Immature natural killer cell (primary cell): ENCODE measurements at regions not wholly inside any gene's neighbourhood (a gene's known extent, or its start where the extent isn't known, plus 50 kb on each side); places are given as distances from the start of the nearest gene placed in this dataset.

ENCODE experiments used
- DNase-seq, 3 donors: peaks; one replicate each; pipeline ENCODE4 v3.0.0; 2022; ENCODE audit warnings: mixed read lengths in 1 of 3
- H3K27ac Mint-ChIP-seq, 6 donors: one replicate each; pipeline ENCODE4 v1.8.0; 2020; ENCODE audit warnings: mixed read lengths in 6 of 6, mild to moderate bottlenecking in 5 of 6, inconsistent platforms in 4 of 6, moderate library complexity in 3 of 6
- H3K27me3 Mint-ChIP-seq, 3 donors: one replicate each; pipeline ENCODE4 v1.8.0; 2020 to 2021; ENCODE audit warnings: low read depth in 3 of 3, mild to moderate bottlenecking in 3 of 3, mixed read lengths in 3 of 3, moderate library complexity in 3 of 3, inconsistent platforms in 1 of 3
- H3K36me3 Mint-ChIP-seq, 3 donors: one replicate each; pipeline ENCODE4 v1.8.0; 2020; ENCODE audit warnings: mixed read lengths in 3 of 3, inconsistent platforms in 2 of 3, mild to moderate bottlenecking in 2 of 3
- H3K4me1 Mint-ChIP-seq, 2 donors: one replicate each; pipeline ENCODE4 v1.8.0; 2020; ENCODE audit warnings: inconsistent platforms in 2 of 2, mild to moderate bottlenecking in 2 of 2, mixed read lengths in 2 of 2, moderate library complexity in 1 of 2
- H3K4me3 Mint-ChIP-seq, 5 donors: one replicate each; pipeline ENCODE4 v1.8.0; 2020; ENCODE audit warnings: mild to moderate bottlenecking in 5 of 5, mixed read lengths in 5 of 5, inconsistent platforms in 3 of 5, moderate library complexity in 3 of 5
- H3K9me3 Mint-ChIP-seq, 6 donors: one replicate each; pipeline ENCODE4 v1.8.0; 2020; ENCODE audit warnings: mild to moderate bottlenecking in 6 of 6, mixed read lengths in 6 of 6, inconsistent platforms in 4 of 6, moderate library complexity in 3 of 6

GRCh38 chr9:102106439-102106838 lies 368.0 kb upstream of the GRIN3A start:
- Mint-ChIP-seq H3K4me3 (no peak overlapping the region), H3K36me3 (peaks cover 0 to 4% (median 0%) of the 10 kb centered on the region in 3 donors), H3K9me3 (peaks cover 13 to 36% (median 21%) of the 10 kb centered on the region in 6 donors), H3K4me1 (no peaks in the 10 kb centered on the region), H3K27ac (no peak overlapping the region), H3K27me3 (peaks cover 0 to 2% (median 0%) of the 10 kb centered on the region in 3 donors)
- no peak for DNase-seq

GRCh38 chr9:102101723-102102122 lies 363.3 kb upstream of the GRIN3A start:
- Mint-ChIP-seq H3K27me3 (no peaks in the 10 kb centered on the region), H3K36me3 (peaks cover 0 to 4% (median 0%) of the 10 kb centered on the region in 3 donors), H3K9me3 (peaks cover 9 to 40% (median 16%) of the 10 kb centered on the region in 6 donors), H3K27ac (no peak overlapping the region), H3K4me3 (no peak overlapping the region), H3K4me1 (no peaks in the 10 kb centered on the region)
- DNase-seq, result no peak

- H3K36me3 Mint-ChIP-seq, result peaks cover 0 to 3% (median 0%) of the 10 kb centered on the region in 3 donors
- H3K27me3 Mint-ChIP-seq, result no peaks in the 10 kb centered on the region
- H3K4me1 Mint-ChIP-seq, result no peaks in the 10 kb centered on the region
- H3K9me3 Mint-ChIP-seq, result peaks cover 2 to 16% (median 9%) of the 10 kb centered on the region in 6 donors
- DNase-seq, result no peak
- H3K4me3 Mint-ChIP-seq, result no peak overlapping the region
- no peak overlapping the region for H3K27ac Mint-ChIP-seq
Observed at GRCh38 chr9:102087141-102087540, 348.7 kb upstream of the GRIN3A start.

- no peak overlapping the region for H3K27ac Mint-ChIP-seq
- DNase-seq, result no peak
- H3K4me1 Mint-ChIP-seq, result no peaks in the 10 kb centered on the region
- H3K27me3 Mint-ChIP-seq, result no peaks in the 10 kb centered on the region
- peaks cover 0 to 3% (median 0%) of the 10 kb centered on the region in 3 donors for H3K36me3 Mint-ChIP-seq
- peaks cover 7 to 25% (median 13%) of the 10 kb centered on the region in 6 donors for H3K9me3 Mint-ChIP-seq
- H3K4me3 Mint-ChIP-seq, result no peak overlapping the region
Observed at GRCh38 chr9:102085548-102085947, 347.1 kb upstream of the GRIN3A start.

- no peaks in the 10 kb centered on the region for H3K27me3 Mint-ChIP-seq
- no peak for DNase-seq
- H3K4me1 Mint-ChIP-seq, result no peaks in the 10 kb centered on the region
- H3K9me3 Mint-ChIP-seq, result peaks cover 13 to 46% (median 28%) of the 10 kb centered on the region in 6 donors
- no peak overlapping the region for H3K4me3 Mint-ChIP-seq
- H3K27ac Mint-ChIP-seq, result no peak overlapping the region
- peaks cover 0 to 3% (median 0%) of the 10 kb centered on the region in 3 donors for H3K36me3 Mint-ChIP-seq
Observed at GRCh38 chr9:102072059-102072764, 333.8 kb upstream of the GRIN3A start.

GRCh38 chr9:102069969-102070368 lies 331.5 kb upstream of the GRIN3A start:
- Mint-ChIP-seq H3K27ac (no peak overlapping the region), H3K4me3 (no peak overlapping the region), H3K4me1 (no peaks in the 10 kb centered on the region)

DNA sequence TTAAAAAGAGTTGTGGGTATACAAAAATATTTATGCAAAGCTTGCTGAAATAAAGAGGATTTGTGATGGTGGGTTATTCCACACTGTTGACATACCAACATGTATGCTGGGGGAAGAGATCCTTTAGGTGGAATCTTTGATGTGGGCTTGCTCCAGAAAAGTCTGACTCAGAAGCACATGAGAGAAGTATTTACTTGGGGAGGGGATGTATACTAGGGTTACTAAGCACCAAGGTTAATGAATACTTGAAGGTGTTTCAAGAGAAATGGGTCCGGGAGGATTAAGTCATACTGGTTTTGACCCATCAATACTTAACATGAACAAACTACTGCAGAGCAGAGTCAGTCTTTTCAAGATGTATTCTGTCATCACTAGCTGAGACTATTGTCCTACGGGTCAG lies 316.4 kb upstream of the GRIN3A start:
- peaks cover 3 to 38% (median 9%) of the 10 kb centered on the region in 6 donors for H3K9me3 Mint-ChIP-seq

More at GRCh38 chr9:102069969-102070368, 331.5 kb upstream of the GRIN3A start:
- no peaks in the 10 kb centered on the region for H3K27me3 Mint-ChIP-seq
- DNase-seq, result no peak
- H3K9me3 Mint-ChIP-seq, result peaks cover 10 to 46% (median 30%) of the 10 kb centered on the region in 6 donors
- peaks cover 0 to 3% (median 0%) of the 10 kb centered on the region in 3 donors for H3K36me3 Mint-ChIP-seq

DNA sequence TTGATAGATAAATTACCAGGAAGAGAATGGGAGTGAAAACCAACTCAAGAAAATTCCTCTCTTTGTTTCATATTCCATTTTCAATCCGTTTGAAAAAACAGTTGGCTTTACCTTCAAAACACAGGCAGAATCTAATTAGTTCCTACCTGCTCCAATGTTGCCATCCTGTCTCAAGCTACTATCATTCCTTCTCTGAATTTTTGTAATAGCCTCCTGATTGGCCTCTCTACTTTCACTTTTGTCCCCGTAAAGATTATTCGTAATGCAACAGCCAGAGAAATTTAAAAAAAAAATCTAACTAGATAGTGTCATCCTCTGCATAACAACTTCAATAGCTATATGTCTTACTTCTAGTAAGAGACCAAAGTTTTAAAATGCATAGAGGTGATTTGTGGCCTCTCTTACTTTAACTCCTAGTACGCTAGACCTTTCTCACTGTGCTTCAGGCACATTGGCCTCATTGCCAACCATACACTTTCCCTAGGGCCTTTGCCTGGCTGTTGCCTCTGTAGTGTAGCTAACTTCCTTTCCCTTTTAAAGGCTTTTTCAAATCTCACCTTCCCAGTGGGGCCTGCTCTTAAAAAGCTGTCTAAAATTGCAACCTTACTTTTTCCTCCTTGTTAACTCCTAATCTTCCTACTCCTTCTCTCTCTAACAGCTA lies 311.3 kb upstream of the GRIN3A start:
- peak overlapping the region in 3 of 6 donors; percentile 41 to 78 (median 53) for H3K27ac Mint-ChIP-seq
- no peak for DNase-seq
- H3K9me3 Mint-ChIP-seq, result peaks cover 16 to 48% (median 20%) of the 10 kb centered on the region in 6 donors
- peaks cover 0 to 14% of the 10 kb centered on the region in 2 donors for H3K4me1 Mint-ChIP-seq
- peaks cover 0 to 5% (median 0%) of the 10 kb centered on the region in 3 donors for H3K27me3 Mint-ChIP-seq
- H3K4me3 Mint-ChIP-seq, result peak overlapping the region in 3 of 5 donors; percentile 33 to 58 (median 43)
- H3K36me3 Mint-ChIP-seq, result no peaks in the 10 kb centered on the region

More for the DNA sequence above, 316.4 kb upstream of the GRIN3A start:
- Mint-ChIP-seq H3K27ac (no peak overlapping the region), H3K4me1 (peaks cover 0 to 8% of the 10 kb centered on the region in 2 donors), H3K27me3 (no peaks in the 10 kb centered on the region), H3K4me3 (no peak overlapping the region), H3K36me3 (no peaks in the 10 kb centered on the region)
- no peak for DNase-seq

DNA sequence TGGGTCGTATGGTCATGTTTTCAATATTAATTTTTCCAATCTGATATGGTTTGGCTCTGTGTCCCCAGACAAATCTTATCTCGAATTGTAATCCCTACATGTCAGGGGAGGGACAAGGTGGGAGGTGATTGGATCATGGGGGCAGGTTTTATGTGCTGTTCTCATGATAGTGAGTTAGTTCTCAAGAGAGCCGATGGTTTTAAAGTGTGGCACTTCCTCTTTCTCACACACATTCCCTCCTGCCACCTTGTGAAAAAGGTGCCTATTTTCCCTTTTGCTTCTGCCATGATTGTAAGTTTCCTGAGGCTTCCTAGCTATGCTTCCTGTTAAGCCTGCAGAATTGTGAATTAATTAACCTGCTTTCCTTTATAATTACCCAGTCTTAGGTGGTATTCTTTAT lies 309.1 kb upstream of the GRIN3A start:
- Mint-ChIP-seq H3K4me1 (peaks cover 0 to 14% of the 10 kb centered on the region in 2 donors), H3K4me3 (no peak overlapping the region), H3K27ac (no peak overlapping the region), H3K36me3 (no peaks in the 10 kb centered on the region), H3K27me3 (peaks cover 0 to 5% (median 0%) of the 10 kb centered on the region in 3 donors), H3K9me3 (peaks cover 13 to 42% (median 18%) of the 10 kb centered on the region in 6 donors)
- DNase-seq, result no peak

DNA sequence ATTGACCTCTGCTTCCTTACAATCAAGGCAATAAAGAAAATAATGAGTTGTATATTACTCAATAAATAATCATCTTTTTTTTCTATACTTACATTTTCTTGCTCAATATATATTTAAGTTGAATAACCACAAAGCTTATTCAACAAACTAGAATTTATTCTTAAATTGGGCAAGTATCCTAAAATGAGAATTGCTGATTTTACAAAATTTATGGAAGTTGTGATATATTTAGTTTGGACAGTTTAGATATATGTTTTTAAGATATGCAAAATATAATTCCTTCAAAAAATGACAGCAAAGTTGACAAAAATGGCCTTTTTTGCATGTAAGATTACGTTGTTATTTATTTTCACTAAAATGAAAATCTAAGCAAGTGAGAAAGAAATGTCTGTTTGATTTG lies 305.7 kb upstream of the GRIN3A start:
- Mint-ChIP-seq H3K4me3 (no peak overlapping the region), H3K4me1 (peaks cover 0 to 6% of the 10 kb centered on the region in 2 donors), H3K27ac (no peak overlapping the region), H3K27me3 (peaks cover 0 to 5% (median 0%) of the 10 kb centered on the region in 3 donors), H3K9me3 (peaks cover 12 to 43% (median 28%) of the 10 kb centered on the region in 6 donors), H3K36me3 (no peaks in the 10 kb centered on the region)
- no peak for DNase-seq

GRCh38 chr9:102038006-102038405 lies 299.6 kb upstream of the GRIN3A start:
- H3K4me3 Mint-ChIP-seq, result no peak overlapping the region
- H3K9me3 Mint-ChIP-seq, result peaks cover 13 to 43% (median 18%) of the 10 kb centered on the region in 6 donors
- H3K27me3 Mint-ChIP-seq, result no peaks in the 10 kb centered on the region
- H3K27ac Mint-ChIP-seq, result no peak overlapping the region
- no peaks in the 10 kb centered on the region for H3K4me1 Mint-ChIP-seq
- no peak for DNase-seq
- no peaks in the 10 kb centered on the region for H3K36me3 Mint-ChIP-seq

DNA sequence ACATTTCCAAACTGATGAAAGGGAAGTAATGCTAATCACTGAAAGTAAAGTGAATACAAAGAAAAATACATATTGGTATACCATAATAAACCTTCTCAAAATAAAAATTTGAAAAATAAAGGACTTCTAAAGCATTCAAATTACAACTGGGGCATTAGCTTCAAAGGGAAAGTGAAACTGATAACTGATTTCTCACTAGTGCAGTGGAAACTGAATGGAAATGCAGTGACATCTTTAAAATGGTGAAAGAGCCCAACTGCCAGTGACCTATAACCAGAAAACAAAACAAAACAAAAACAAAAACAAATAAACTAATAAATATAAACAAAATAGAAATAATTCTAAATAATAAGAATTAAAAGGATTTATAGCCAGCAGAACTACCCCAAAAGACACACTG lies 297.5 kb upstream of the GRIN3A start:
- Mint-ChIP-seq H3K9me3 (peaks cover 9 to 43% (median 14%) of the 10 kb centered on the region in 6 donors), H3K4me3 (no peak overlapping the region), H3K27me3 (no peaks in the 10 kb centered on the region), H3K27ac (no peak overlapping the region), H3K36me3 (no peaks in the 10 kb centered on the region), H3K4me1 (no peaks in the 10 kb centered on the region)
- DNase-seq, result no peak

GRCh38 chr9:102032614-102033013 lies 294.2 kb upstream of the GRIN3A start:
- no peak overlapping the region for H3K4me3 Mint-ChIP-seq
- no peaks in the 10 kb centered on the region for H3K27me3 Mint-ChIP-seq
- H3K9me3 Mint-ChIP-seq, result peaks cover 7 to 47% (median 17%) of the 10 kb centered on the region in 6 donors
- DNase-seq, result no peak
- no peaks in the 10 kb centered on the region for H3K36me3 Mint-ChIP-seq
- H3K27ac Mint-ChIP-seq, result no peak overlapping the region
- H3K4me1 Mint-ChIP-seq, result no peaks in the 10 kb centered on the region

- Mint-ChIP-seq H3K4me1 (no peaks in the 10 kb centered on the region), H3K36me3 (no peaks in the 10 kb centered on the region), H3K27ac (no peak overlapping the region), H3K27me3 (peaks cover 0 to 2% (median 0%) of the 10 kb centered on the region in 3 donors), H3K9me3 (peaks cover 5 to 32% (median 11%) of the 10 kb centered on the region in 6 donors), H3K4me3 (no peak overlapping the region)
- no peak for DNase-seq
Observed at GRCh38 chr9:102000956-102001355, 262.5 kb upstream of the GRIN3A start.
